ENCODE measurements at regions not wholly inside any gene's neighbourhood (a gene's known extent, or its start where the extent isn't known, plus 50 kb on each side); places are given as distances from the start of the nearest gene placed in this dataset.
"Not testable (repeated sequence)": the region's sequence is repeated elsewhere in the genome, so short reads cannot be mapped to it uniquely, and the experiment has no call there.

- no peak for DNase-seq
These were observed 161.3 kb upstream of the CBLB start for GRCh38 chr3:106029954-106030626.

GRCh38 chr3:106030627-106030963, 161.8 kb upstream of the CBLB start:
- DNase-seq: no peak

- DNase-seq: no peak
These were observed 163.7 kb upstream of the CBLB start for GRCh38 chr3:106032479-106032878.

GRCh38 chr3:106033654-106034053, 164.8 kb upstream of the CBLB start:
- peak; percentile 14 for DNase-seq

- DNase-seq: no peak
These were observed 165.5 kb upstream of the CBLB start for GRCh38 chr3:106034313-106034712.

- no peak for DNase-seq
These were observed 166.8 kb upstream of the CBLB start for GRCh38 chr3:106035619-106036018.

- no peak for DNase-seq
These were observed 167.9 kb upstream of the CBLB start for GRCh38 chr3:106036696-106037095.

- no peak for DNase-seq
These were observed 178.4 kb upstream of the CBLB start for GRCh38 chr3:106047221-106047620.

GRCh38 chr3:106048946-106049481, 180.2 kb upstream of the CBLB start:
- no peak for DNase-seq

- DNase-seq: no peak
These were observed 181.0 kb upstream of the CBLB start for GRCh38 chr3:106049821-106050220.

- DNase-seq: no peak
These were observed 188.1 kb upstream of the CBLB start for GRCh38 chr3:106056931-106057330.

- no peak for DNase-seq
These were observed 189.7 kb upstream of the CBLB start for GRCh38 chr3:106058475-106058874.

GRCh38 chr3:106059953-106060517, 191.2 kb upstream of the CBLB start:
- no peak for DNase-seq

GRCh38 chr3:106063909-106064308, 195.1 kb upstream of the CBLB start:
- no peak for DNase-seq

GRCh38 chr3:106065831-106066230, 197.0 kb upstream of the CBLB start:
- DNase-seq: no peak

- no peak for DNase-seq
These were observed 198.9 kb upstream of the CBLB start for GRCh38 chr3:106067711-106068110.

GRCh38 chr3:106068381-106068780, 199.6 kb upstream of the CBLB start:
- no peak for DNase-seq

- peak; percentile 45 for DNase-seq
These were observed 200.0 kb upstream of the CBLB start for GRCh38 chr3:106068795-106069194.

GRCh38 chr3:106070187-106070586, 201.4 kb upstream of the CBLB start:
- DNase-seq: no peak

- no peak for DNase-seq
These were observed 202.5 kb upstream of the CBLB start for GRCh38 chr3:106071306-106071705.

- not testable (repeated sequence) for DNase-seq
These were observed 203.8 kb upstream of the CBLB start for GRCh38 chr3:106072596-106072995.

GRCh38 chr3:106073806-106074205, 205.0 kb upstream of the CBLB start:
- not testable (repeated sequence) for DNase-seq

GRCh38 chr3:106075731-106076130, 206.9 kb upstream of the CBLB start:
- DNase-seq: not testable (repeated sequence)

- DNase-seq: no peak
These were observed 209.8 kb upstream of the CBLB start for GRCh38 chr3:106078635-106079034.

GRCh38 chr3:106082616-106083015, 213.8 kb upstream of the CBLB start:
- DNase-seq: no peak
